ENCODE measurements at regions not wholly inside any gene's neighbourhood (a gene's known extent, or its start where the extent isn't known, plus 50 kb on each side); places are given as distances from the start of the nearest gene placed in this dataset.
"Not testable (repeated sequence)": the region's sequence is repeated elsewhere in the genome, so short reads cannot be mapped to it uniquely, and the experiment has no call there.

GRCh38 chr17:71423871-71424546, 696.8 kb upstream of the SOX9 start:
- POLR2A ChIA-PET, result no interaction called here
- CTCF ChIA-PET, result no interaction called here

DNA sequence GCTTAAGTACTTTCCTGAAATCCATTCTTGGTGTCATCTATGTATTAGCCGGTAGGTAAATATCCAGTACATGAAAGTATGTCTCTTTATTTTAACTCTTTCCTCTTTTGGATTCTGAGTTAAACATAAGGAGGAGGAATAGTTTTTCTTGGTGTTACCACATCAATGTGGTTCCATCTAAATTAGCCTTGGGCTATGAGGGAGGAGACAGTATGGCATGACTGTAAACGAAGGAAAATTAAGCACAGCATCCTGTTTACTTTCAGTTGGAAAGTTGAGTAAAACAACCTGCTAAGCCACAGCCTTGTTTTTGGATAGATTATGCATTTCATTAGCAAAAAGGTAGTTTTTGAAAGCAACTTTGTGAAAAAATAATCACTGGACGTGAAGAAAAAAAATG, 693.0 kb upstream of the SOX9 start:
- ChIA-PET POLR2A (no interaction called here), CTCF (no interaction called here)

- ChIA-PET POLR2A (no interaction called here), CTCF (no interaction called here)
Measured at GRCh38 chr17:71428897-71429296, 691.9 kb upstream of the SOX9 start.

- ChIA-PET POLR2A (no interaction called here), CTCF (no interaction called here)
Measured at GRCh38 chr17:71430281-71430680, 690.5 kb upstream of the SOX9 start.

DNA sequence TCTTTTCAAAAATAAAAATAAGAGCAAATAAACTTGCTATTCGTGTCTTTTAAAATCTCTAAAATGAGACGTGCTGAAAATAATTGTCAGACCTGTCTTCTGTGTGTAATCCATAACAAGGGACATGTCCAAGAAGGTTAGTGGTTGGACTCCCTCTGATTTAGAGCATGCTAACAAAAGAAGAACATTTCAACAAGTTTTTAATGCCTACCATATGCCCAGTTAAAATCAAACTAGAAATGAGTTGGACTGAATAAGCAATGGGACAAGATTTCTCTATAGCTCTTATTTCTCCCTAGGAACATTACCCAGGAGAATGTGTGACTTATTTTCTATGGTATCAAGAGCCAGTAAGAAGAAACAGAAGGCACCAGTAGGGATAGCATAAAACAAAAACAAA, 689.7 kb upstream of the SOX9 start:
- POLR2A ChIA-PET, result no interaction called here
- CTCF ChIA-PET, result no interaction called here

GRCh38 chr17:71432378-71433315, 688.2 kb upstream of the SOX9 start:
- POLR2A ChIA-PET, result no interaction called here
- CTCF ChIA-PET, result no interaction called here

GRCh38 chr17:71434716-71435115, 686.1 kb upstream of the SOX9 start:
- CTCF ChIA-PET, result no interaction called here
- POLR2A ChIA-PET, result no interaction called here

DNA sequence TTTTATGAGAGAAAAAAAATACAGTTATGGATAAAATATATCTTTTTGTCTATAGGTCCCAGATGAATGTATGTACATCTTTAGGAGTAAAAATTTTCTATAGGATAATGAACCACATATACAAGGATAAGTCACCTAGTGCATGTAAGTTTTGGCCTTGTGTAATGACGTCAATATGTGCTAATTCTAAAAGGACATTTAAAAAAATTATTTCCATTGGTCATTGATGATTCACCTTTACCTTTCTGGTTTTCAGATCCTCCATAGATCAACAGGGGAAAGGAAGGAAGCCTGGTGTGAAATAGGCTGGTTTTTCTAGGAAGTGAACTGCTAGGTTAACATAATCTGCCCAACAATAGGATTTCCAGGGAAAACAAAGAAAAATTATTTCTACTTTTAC, 684.3 kb upstream of the SOX9 start:
- POLR2A ChIA-PET, result no interaction called here
- CTCF ChIA-PET, result no interaction called here

- CTCF ChIA-PET, result no interaction called here
- POLR2A ChIA-PET, result no interaction called here
Measured at GRCh38 chr17:71437166-71437565, 683.7 kb upstream of the SOX9 start.

DNA sequence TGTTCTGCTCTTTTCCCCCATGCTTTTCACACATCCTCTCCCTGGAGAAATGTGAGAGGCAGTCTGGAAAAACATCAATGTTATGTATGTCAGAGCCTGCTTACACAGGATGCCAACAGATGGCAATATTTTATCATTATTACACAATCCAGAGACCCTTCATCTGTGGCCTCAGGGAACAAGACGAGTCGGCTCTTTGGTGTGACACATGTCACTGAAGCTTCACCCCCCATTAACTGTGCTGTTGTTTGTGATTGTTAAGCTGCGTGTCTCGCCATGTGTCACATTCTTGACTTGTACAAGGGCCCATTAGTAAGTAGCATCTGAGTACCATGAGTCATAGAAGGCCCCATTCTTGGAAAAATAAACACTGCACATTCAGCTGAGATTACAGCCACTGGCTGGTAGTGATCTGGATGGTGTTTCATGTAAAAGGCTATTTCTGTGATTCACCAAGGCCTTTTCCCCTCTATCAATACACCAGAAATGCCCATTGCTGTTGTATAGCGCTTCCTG, 682.1 kb upstream of the SOX9 start:
- ChIA-PET POLR2A (no interaction called here), CTCF (no interaction called here)

DNA sequence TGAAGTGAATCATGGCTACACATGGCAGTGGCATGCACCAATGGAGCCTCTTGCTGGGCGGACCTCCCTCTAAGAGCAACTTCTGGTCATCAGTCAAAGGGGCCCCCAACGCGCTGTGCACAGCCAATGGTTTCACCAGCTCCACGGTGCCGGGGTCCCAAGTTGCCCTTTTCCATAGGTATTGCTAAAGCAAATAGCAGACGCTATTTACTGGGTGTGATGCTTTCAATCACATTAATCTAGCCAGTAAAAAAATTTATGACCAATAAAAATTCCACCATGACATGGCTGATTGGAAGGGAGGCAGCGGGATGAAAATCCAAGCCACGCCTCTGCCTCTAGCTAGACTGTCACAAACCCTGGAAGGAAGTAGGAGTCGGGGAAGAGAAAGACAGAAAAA, 680.3 kb upstream of the SOX9 start:
- ChIA-PET CTCF (no interaction called here), POLR2A (no interaction called here)

GRCh38 chr17:71441098-71441497, 679.7 kb upstream of the SOX9 start:
- CTCF ChIA-PET, result no interaction called here
- POLR2A ChIA-PET, result no interaction called here

DNA sequence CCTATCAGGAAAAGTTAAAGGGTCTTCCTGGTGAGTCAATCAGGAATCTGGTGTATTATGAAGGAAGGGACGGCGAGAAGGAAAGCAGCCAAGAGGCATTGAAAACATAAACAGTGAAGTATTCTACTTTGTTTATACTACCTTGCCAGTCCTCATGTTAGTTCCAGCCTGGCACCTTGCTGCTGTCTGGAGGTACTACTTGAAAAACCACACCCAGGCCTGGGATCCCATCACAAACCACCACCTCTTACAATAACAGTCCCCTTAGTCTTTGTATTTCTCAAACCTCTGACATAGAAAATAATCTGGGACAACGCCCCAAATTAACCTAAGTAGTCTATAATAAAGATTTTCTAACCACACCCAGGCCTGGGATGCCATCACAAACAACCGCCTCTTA, 676.7 kb upstream of the SOX9 start:
- ChIA-PET POLR2A (no interaction called here), CTCF (no interaction called here)

DNA sequence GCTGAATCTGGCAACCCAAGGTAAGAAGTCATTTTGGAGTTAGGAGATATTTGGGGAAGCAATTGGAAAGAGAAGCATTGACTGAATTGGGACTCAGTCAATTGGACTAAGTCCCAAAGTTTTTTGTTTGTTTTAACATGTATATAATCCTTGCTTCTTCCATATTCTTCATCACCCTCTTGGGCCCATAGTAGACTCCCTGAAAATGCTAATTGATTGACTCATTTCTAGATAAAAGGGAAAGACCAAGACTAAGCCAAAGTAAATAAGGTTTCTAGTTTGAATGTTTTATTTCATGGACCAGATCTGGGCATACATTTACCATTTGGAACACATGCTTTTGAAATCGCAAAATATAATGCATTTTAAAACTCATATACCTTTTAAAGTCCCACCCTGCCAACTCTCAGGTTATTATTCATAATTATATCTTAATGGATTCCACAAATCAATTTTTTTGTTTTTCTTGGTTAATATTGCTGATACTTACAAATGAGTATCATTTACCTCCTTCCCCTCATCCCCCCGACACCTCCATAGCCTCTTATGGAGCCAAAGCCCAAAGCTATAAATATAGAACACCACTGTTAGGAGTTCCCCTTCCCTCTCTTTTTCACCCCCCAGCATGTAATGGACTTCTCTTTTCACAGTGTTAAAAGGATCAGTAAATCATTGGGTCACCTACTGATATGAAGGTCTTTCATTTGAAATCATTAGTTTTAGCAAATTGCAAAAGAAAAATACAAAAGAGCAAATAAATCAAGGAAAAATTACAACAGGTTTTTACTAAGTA, 674.0 kb upstream of the SOX9 start:
- ChIA-PET POLR2A (no interaction called here), CTCF (no interaction called here)

DNA sequence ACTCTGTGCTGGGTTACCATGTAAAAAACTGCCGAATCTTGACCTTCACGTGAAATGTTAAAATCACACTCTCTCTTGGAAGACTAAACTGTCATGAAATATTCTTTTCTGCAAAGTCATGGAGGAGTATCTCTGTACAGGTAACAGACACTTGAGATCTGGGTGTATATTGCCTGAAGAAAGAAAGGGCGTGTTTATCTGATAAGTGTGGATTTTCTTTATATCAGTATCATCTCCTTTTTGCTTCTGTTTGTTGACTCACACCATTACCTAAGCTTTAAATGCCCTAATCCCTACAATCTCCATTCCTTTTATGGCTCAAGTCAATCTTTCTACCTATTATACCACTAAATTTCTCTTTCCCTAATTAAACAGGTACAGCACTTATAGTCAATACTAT, 673.2 kb upstream of the SOX9 start:
- CTCF ChIA-PET, result no interaction called here
- POLR2A ChIA-PET, result no interaction called here

DNA sequence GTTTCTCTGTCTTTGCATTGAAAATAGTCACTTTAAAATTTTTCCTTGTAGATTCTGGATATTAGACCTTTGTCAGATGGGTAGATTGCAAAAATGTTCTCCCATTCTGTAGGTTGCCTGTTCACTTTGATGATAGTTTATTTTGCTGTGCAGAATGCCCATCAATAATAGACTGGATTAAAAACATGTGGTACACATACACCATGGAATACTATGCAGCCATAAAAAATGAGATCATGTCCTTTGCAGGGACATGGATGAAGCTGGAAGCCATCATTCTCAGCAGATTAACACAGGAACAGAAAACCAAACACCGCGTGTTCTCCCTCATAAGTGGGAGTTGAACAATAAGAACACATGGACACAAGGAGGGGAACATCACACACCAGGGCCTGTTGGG, 670.2 kb upstream of the SOX9 start:
- CTCF ChIA-PET, POLR2A ChIA-PET: not testable (repeated sequence)

- ChIA-PET POLR2A (no interaction called here), CTCF (no interaction called here)
Measured at GRCh38 chr17:71453876-71454422, 666.9 kb upstream of the SOX9 start.

DNA sequence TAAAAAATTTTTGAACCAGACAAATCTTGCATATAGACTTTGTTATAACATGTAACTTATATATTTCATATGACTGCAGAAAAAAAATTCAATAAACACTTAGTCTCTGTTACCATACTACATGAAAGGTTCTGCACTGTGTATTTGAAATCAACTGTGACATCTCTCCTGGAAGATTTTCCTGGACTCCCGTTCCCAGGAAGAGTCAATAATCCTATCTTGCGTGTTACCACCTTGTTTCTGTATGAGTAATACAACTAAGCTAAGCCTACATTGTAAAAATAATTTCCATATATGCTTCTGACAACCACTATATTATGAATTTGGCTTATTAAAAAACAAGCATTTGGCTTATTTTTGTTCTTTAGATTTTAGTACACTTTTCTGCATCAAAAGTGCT, 665.6 kb upstream of the SOX9 start:
- ChIA-PET CTCF (no interaction called here), POLR2A (no interaction called here)

GRCh38 chr17:71458322-71458721, 662.5 kb upstream of the SOX9 start:
- CTCF ChIA-PET, result no interaction called here
- POLR2A ChIA-PET, result no interaction called here

DNA sequence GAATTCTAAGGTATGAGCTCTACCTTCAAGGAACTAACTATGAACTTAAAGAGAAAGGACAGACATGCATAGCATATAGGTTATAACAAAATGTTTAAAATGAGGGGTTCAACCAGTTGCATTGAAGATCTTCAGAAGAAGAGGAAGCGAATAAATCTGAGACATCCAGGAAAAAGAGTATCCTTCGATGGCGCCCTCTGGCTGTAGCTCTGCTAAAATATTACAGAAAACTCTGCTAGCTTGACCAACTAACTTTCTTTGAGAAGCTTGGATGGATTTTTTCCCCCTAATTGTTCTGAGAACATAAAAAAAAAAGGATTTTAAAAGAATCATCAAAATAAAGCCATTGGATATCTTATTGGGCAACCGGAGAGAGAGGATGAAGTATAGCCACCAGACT, 659.9 kb upstream of the SOX9 start:
- ChIA-PET POLR2A (no interaction called here), CTCF (no interaction called here)

Data from activated CD8-positive, alpha-beta memory T cell treated with anti-CD3 and anti-CD28 coated beads for 36 hours (primary cell).